KMS-11 (cell line): ENCODE measurements at regions not wholly inside any gene's neighbourhood (a gene's known extent, or its start where the extent isn't known, plus 50 kb on each side); places are given as distances from the start of the nearest gene placed in this dataset.
A peak's percentile ranks its signal among the peaks of the same experiment; 100 is the strongest.

Source experiments
- H2AFZ ChIP-seq: fragments of 200-600 bp; sonication (generic); 2 replicates; pipeline ENCODE4 v1.6.1; 2016; ENCODE audit warnings: antibody characterized with exemption, mixed run types, low read depth
- H3K27ac ChIP-seq: fragments of 200-600 bp; sonication (generic); 2 replicates; pipeline ENCODE4 v1.6.1; 2016; ENCODE audit warnings: mild to moderate bottlenecking, mixed run types
- H3K27me3 ChIP-seq: fragments of 200-600 bp; sonication (generic); 2 replicates; pipeline ENCODE4 v1.6.1; 2017; ENCODE audit warnings: mild to moderate bottlenecking, low read depth, mixed run types, moderate library complexity; ENCODE audit not compliant: insufficient read depth
- H3K36me3 ChIP-seq: fragments of 200-600 bp; sonication (generic); 2 replicates; pipeline ENCODE4 v1.6.1; 2017; ENCODE audit warnings: mild to moderate bottlenecking, mixed run types; ENCODE audit not compliant: insufficient read depth
- H3K4me1 ChIP-seq: fragments of 200-600 bp; sonication (generic); 2 replicates; pipeline ENCODE4 v1.6.1; 2016; ENCODE audit warnings: mild to moderate bottlenecking, low read depth, mixed run types; ENCODE audit not compliant: poor library complexity, severe bottlenecking
- H3K4me2 ChIP-seq: fragments of 200-600 bp; sonication (generic); 2 replicates; pipeline ENCODE4 v1.7.0; 2016; ENCODE audit warnings: mild to moderate bottlenecking, mixed run types
- H3K4me3 ChIP-seq: fragments of 200-600 bp; sonication (generic); IDR thresholded peaks from 2 replicates; pipeline ENCODE4 v1.6.1; 2017; ENCODE audit warnings: low read depth, low read length, mixed read lengths; ENCODE audit not compliant: insufficient read depth
- H3K79me2 ChIP-seq: fragments of 200-600 bp; sonication (generic); 2 replicates; pipeline ENCODE4 v1.6.1; 2016; ENCODE audit warnings: low read depth, mixed run types; ENCODE audit not compliant: insufficient read depth
- H3K9ac ChIP-seq: fragments of 200-600 bp; sonication (generic); 2 replicates; pipeline ENCODE4 v1.6.1; 2016; ENCODE audit warnings: mild to moderate bottlenecking, mixed run types
- H4K20me1 ChIP-seq: fragments of 200-600 bp; sonication (generic); 2 replicates; pipeline ENCODE4 v1.6.1; 2016; ENCODE audit warnings: mild to moderate bottlenecking, mixed run types; ENCODE audit not compliant: insufficient read depth
- TF ChIP-seq, protein P1 (sequence below): fragments of 200-600 bp; sonication (generic); conservative IDR thresholded peaks from 2 replicates; pipeline ENCODE4 v1.6.1; 2017; ENCODE audit warnings: low read depth, mild to moderate bottlenecking, antibody characterized with exemption, low read length, moderate library complexity, mixed read lengths

- H3K27me3 ChIP-seq = no peaks in the 10 kb centered on the region
- H3K4me2 ChIP-seq = no peak overlapping the region
- TF ChIP-seq, protein P1, sequence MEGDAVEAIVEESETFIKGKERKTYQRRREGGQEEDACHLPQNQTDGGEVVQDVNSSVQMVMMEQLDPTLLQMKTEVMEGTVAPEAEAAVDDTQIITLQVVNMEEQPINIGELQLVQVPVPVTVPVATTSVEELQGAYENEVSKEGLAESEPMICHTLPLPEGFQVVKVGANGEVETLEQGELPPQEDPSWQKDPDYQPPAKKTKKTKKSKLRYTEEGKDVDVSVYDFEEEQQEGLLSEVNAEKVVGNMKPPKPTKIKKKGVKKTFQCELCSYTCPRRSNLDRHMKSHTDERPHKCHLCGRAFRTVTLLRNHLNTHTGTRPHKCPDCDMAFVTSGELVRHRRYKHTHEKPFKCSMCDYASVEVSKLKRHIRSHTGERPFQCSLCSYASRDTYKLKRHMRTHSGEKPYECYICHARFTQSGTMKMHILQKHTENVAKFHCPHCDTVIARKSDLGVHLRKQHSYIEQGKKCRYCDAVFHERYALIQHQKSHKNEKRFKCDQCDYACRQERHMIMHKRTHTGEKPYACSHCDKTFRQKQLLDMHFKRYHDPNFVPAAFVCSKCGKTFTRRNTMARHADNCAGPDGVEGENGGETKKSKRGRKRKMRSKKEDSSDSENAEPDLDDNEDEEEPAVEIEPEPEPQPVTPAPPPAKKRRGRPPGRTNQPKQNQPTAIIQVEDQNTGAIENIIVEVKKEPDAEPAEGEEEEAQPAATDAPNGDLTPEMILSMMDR = peak; percentile 60
- no peaks in the 10 kb centered on the region for H4K20me1 ChIP-seq
- H2AFZ ChIP-seq = no peak overlapping the region
- no peak overlapping the region for H3K27ac ChIP-seq
- H3K4me3 ChIP-seq = no peak overlapping the region
- H3K4me1 ChIP-seq = no peaks in the 10 kb centered on the region
- H3K9ac ChIP-seq = no peak overlapping the region
- no peaks in the 10 kb centered on the region for H3K36me3 ChIP-seq
- no peaks in the 10 kb centered on the region for H3K79me2 ChIP-seq
Measured at GRCh38 chr13:65638572-65639168, 1591.5 kb downstream of the PCDH9 start.

GRCh38 chr13:65633806-65634205 is 1596.3 kb downstream of the PCDH9 start:
- no peak overlapping the region for H3K27ac ChIP-seq
- no peaks in the 10 kb centered on the region for H3K4me1 ChIP-seq
- no peak overlapping the region for H3K4me2 ChIP-seq
- no peak overlapping the region for H2AFZ ChIP-seq
- H3K9ac ChIP-seq = no peak overlapping the region
- no peak overlapping the region for H3K4me3 ChIP-seq
- no peaks in the 10 kb centered on the region for H4K20me1 ChIP-seq
- no peaks in the 10 kb centered on the region for H3K36me3 ChIP-seq
- no peaks in the 10 kb centered on the region for H3K27me3 ChIP-seq
- H3K79me2 ChIP-seq = no peaks in the 10 kb centered on the region
- TF ChIP-seq, protein P1 = no peak

DNA sequence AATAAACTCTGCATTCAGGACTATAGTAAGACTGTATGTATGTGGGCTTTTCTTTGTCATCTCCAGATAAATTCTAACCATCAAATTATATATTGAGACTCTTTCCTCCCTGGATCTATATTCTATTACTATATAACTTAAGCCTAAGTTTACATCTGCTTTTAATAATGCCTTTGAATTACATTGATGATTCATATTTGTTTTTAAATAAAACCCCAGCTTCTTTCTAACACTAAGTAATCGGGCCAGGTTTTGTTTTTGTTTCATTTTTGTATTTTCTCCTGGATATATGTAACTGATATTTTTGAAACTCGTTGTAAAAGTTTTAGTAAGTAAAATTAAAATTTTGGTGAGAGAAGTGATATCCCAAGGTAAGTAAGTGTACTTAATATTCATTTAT is 1599.1 kb downstream of the PCDH9 start:
- Histone ChIP-seq H3K27ac (no peak overlapping the region), H3K4me1 (no peaks in the 10 kb centered on the region), H3K4me3 (no peak overlapping the region), H3K9ac (no peak overlapping the region), H3K27me3 (no peaks in the 10 kb centered on the region), H4K20me1 (no peaks in the 10 kb centered on the region), H3K79me2 (no peaks in the 10 kb centered on the region), H3K4me2 (no peak overlapping the region), H3K36me3 (no peaks in the 10 kb centered on the region), H2AFZ (no peak overlapping the region)
- TF ChIP-seq, protein P1 = no peak

GRCh38 chr13:65629926-65630325 is 1600.2 kb downstream of the PCDH9 start:
- Histone ChIP-seq H3K4me3 (no peak overlapping the region), H2AFZ (no peak overlapping the region), H3K27me3 (no peaks in the 10 kb centered on the region), H3K9ac (no peak overlapping the region), H3K4me2 (no peak overlapping the region), H3K36me3 (no peaks in the 10 kb centered on the region), H3K27ac (no peak overlapping the region), H4K20me1 (no peaks in the 10 kb centered on the region), H3K4me1 (no peaks in the 10 kb centered on the region), H3K79me2 (no peaks in the 10 kb centered on the region)
- TF ChIP-seq, protein P1 = no peak
